ENCODE measurements at regions not wholly inside any gene's neighbourhood (a gene's known extent, or its start where the extent isn't known, plus 50 kb on each side); places are given as distances from the start of the nearest gene placed in this dataset.

DNA sequence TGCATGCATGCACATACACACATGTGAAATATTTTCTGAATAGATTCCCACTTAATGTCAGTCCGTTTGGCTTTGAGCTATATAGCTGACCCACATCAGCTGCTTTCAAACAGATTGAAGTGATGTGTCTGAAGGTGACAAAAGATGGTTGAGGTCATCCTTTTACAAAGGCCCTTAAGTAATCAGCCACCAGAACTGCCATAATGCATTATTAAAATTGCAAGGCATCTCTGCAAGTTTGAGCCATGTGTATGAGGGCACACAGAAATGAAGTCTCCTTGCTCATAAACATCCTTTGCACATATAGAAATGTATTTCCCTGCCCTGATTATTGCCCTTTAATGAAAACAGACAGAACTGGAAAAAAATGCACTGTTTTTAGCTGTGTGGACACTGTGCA lies 1043.0 kb upstream of the C9orf72 start:
- TF ChIP-seq, protein P1, sequence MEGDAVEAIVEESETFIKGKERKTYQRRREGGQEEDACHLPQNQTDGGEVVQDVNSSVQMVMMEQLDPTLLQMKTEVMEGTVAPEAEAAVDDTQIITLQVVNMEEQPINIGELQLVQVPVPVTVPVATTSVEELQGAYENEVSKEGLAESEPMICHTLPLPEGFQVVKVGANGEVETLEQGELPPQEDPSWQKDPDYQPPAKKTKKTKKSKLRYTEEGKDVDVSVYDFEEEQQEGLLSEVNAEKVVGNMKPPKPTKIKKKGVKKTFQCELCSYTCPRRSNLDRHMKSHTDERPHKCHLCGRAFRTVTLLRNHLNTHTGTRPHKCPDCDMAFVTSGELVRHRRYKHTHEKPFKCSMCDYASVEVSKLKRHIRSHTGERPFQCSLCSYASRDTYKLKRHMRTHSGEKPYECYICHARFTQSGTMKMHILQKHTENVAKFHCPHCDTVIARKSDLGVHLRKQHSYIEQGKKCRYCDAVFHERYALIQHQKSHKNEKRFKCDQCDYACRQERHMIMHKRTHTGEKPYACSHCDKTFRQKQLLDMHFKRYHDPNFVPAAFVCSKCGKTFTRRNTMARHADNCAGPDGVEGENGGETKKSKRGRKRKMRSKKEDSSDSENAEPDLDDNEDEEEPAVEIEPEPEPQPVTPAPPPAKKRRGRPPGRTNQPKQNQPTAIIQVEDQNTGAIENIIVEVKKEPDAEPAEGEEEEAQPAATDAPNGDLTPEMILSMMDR (IDR thresholded peaks at IDR 0.05): no peak
- no peak for TF ChIP-seq POLR2A (IDR thresholded peaks at IDR 0.05)
